ENCODE measurements at regions not wholly inside any gene's neighbourhood (a gene's known extent, or its start where the extent isn't known, plus 50 kb on each side); places are given as distances from the start of the nearest gene placed in this dataset.

DNA sequence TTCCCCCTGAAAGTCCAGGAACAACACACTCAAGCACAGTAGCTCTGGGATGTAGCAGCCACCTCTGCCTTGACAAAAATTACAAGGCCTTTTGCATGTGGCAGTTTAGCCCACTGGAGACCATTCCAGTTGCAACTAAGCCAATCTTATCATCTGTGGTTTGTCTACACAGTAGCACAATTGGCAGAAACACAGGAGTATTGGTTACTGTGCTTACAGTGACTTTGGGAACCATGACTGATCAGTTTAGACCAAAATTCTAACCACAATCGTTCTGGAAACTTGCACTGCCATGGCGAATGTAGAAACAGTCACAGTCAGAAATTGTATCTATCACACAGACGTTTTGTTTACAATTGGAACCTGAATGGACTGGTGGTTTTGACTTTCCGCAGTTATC is 403.7 kb upstream of the MEIS1 start:
- Histone ChIP-seq H3K27ac (replicated peaks) (no peak overlapping the region), H3K27me3 (ENCODE audit: insufficient read depth, poor library complexity, severe bottlenecking) (no peaks in the 10 kb centered on the region), H3K4me3 (replicated peaks; ENCODE audit: insufficient read depth, low read length) (no peak overlapping the region)
- TF ChIP-seq, protein P1, sequence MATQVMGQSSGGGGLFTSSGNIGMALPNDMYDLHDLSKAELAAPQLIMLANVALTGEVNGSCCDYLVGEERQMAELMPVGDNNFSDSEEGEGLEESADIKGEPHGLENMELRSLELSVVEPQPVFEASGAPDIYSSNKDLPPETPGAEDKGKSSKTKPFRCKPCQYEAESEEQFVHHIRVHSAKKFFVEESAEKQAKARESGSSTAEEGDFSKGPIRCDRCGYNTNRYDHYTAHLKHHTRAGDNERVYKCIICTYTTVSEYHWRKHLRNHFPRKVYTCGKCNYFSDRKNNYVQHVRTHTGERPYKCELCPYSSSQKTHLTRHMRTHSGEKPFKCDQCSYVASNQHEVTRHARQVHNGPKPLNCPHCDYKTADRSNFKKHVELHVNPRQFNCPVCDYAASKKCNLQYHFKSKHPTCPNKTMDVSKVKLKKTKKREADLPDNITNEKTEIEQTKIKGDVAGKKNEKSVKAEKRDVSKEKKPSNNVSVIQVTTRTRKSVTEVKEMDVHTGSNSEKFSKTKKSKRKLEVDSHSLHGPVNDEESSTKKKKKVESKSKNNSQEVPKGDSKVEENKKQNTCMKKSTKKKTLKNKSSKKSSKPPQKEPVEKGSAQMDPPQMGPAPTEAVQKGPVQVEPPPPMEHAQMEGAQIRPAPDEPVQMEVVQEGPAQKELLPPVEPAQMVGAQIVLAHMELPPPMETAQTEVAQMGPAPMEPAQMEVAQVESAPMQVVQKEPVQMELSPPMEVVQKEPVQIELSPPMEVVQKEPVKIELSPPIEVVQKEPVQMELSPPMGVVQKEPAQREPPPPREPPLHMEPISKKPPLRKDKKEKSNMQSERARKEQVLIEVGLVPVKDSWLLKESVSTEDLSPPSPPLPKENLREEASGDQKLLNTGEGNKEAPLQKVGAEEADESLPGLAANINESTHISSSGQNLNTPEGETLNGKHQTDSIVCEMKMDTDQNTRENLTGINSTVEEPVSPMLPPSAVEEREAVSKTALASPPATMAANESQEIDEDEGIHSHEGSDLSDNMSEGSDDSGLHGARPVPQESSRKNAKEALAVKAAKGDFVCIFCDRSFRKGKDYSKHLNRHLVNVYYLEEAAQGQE (IDR thresholded peaks at IDR 0.05; ENCODE audit: insufficient replicate concordance, low read depth) = no peak
- TF ChIP-seq POLR2AphosphoS5 (IDR thresholded peaks at IDR 0.05; ENCODE audit: low read depth) = no peak
- TF ChIP-seq SPI1 (IDR thresholded peaks at IDR 0.05; ENCODE audit: borderline replicate concordance, low read depth) = no peak
- TF ChIP-seq, protein P2, sequence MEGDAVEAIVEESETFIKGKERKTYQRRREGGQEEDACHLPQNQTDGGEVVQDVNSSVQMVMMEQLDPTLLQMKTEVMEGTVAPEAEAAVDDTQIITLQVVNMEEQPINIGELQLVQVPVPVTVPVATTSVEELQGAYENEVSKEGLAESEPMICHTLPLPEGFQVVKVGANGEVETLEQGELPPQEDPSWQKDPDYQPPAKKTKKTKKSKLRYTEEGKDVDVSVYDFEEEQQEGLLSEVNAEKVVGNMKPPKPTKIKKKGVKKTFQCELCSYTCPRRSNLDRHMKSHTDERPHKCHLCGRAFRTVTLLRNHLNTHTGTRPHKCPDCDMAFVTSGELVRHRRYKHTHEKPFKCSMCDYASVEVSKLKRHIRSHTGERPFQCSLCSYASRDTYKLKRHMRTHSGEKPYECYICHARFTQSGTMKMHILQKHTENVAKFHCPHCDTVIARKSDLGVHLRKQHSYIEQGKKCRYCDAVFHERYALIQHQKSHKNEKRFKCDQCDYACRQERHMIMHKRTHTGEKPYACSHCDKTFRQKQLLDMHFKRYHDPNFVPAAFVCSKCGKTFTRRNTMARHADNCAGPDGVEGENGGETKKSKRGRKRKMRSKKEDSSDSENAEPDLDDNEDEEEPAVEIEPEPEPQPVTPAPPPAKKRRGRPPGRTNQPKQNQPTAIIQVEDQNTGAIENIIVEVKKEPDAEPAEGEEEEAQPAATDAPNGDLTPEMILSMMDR (IDR thresholded peaks at IDR 0.05; ENCODE audit: insufficient read depth, low read length) = no peak
- TF ChIP-seq GABPA (IDR thresholded peaks at IDR 0.05; ENCODE audit: low read depth) = no peak
- DNase-seq (ENCODE audit: low read depth in 1 of 2, low spot score in 1 of 2) = no peak

GRCh38 chr2:66030553-66030952 is 404.4 kb upstream of the MEIS1 start:
- TF ChIP-seq, protein P2 (IDR thresholded peaks at IDR 0.05; ENCODE audit: insufficient read depth, low read length) = no peak
- TF ChIP-seq, protein P1 (IDR thresholded peaks at IDR 0.05; ENCODE audit: insufficient replicate concordance, low read depth) = no peak
- no peak for TF ChIP-seq POLR2AphosphoS5 (IDR thresholded peaks at IDR 0.05; ENCODE audit: low read depth)
- no peak for TF ChIP-seq SPI1 (IDR thresholded peaks at IDR 0.05; ENCODE audit: borderline replicate concordance, low read depth)
- no peak for TF ChIP-seq GABPA (IDR thresholded peaks at IDR 0.05; ENCODE audit: low read depth)
- DNase-seq (ENCODE audit: low read depth in 1 of 2, low spot score in 1 of 2) = no peak
- no peak overlapping the region for H3K27ac ChIP-seq (replicated peaks)
- H3K27me3 ChIP-seq (ENCODE audit: insufficient read depth, poor library complexity, severe bottlenecking) = no peaks in the 10 kb centered on the region
- no peak overlapping the region for H3K4me3 ChIP-seq (replicated peaks; ENCODE audit: insufficient read depth, low read length)

DNA sequence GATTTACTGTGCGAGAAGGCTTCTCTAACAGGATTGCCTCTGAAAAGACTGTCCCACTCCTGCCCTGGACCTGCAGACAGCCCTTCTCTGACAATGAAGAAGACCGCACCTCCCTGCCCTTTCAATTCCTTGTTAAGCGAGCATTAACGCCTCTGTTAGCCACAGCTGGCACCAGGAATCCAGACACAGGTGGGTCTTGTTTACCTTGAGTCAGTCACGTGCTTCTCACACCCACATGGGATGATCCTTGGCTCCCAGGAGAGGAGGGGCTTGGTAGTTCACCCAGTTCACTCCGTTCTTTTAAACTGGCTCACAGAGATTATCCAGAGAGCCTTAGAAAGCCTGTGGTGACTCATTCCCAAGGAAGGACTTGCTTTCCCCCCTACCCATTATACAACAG is 410.5 kb upstream of the MEIS1 start:
- Histone ChIP-seq H3K27me3 (ENCODE audit: insufficient read depth, poor library complexity, severe bottlenecking) (no peaks in the 10 kb centered on the region), H3K27ac (replicated peaks) (no peak overlapping the region), H3K4me3 (replicated peaks; ENCODE audit: insufficient read depth, low read length) (no peak overlapping the region)
- no peak for TF ChIP-seq POLR2AphosphoS5 (IDR thresholded peaks at IDR 0.05; ENCODE audit: low read depth)
- TF ChIP-seq, protein P1 (IDR thresholded peaks at IDR 0.05; ENCODE audit: insufficient replicate concordance, low read depth) = no peak
- TF ChIP-seq GABPA (IDR thresholded peaks at IDR 0.05; ENCODE audit: low read depth) = no peak
- TF ChIP-seq, protein P2 (IDR thresholded peaks at IDR 0.05; ENCODE audit: insufficient read depth, low read length) = no peak
- TF ChIP-seq SPI1 (IDR thresholded peaks at IDR 0.05; ENCODE audit: borderline replicate concordance, low read depth) = no peak
- DNase-seq (ENCODE audit: low read depth in 1 of 2, low spot score in 1 of 2) = no peak

All from HL-60 (cell line).